WI38 (cell line): ENCODE measurements at regions not wholly inside any gene's neighbourhood (a gene's known extent, or its start where the extent isn't known, plus 50 kb on each side); places are given as distances from the start of the nearest gene placed in this dataset.

Experiments
- H3K4me3 ChIP-seq: 2 replicates; pipeline ENCODE4 v1.5.1; 2011; ENCODE audit warnings: low read depth, mild to moderate bottlenecking, control low read depth, low read length
- TF ChIP-seq, protein P1 (sequence below): IDR thresholded peaks from 2 replicates; pipeline ENCODE4 v1.5.1; 2012; ENCODE audit warnings: low read depth, mild to moderate bottlenecking, control low read depth, low read length

DNA sequence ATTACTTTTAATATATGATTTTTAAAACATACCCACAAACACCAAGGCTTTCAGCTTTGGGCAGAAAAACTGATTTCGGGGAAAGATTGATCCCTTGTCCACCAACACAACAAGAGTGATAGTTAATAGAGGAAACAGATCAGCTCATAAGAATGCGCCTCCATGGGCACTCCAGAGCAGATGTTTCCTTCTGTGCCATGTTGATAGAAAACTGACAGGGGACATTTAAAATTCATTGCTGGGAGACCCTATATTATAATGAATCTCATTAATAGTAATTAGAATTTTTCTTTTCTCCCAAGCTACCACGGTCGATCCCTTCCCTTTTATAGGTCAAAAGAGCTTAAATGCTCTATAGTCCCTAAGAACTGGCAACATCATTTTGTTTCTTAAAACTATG lies 431.2 kb downstream of the IRS2 start:
- H3K4me3 ChIP-seq: no peak overlapping the region
- TF ChIP-seq, protein P1, sequence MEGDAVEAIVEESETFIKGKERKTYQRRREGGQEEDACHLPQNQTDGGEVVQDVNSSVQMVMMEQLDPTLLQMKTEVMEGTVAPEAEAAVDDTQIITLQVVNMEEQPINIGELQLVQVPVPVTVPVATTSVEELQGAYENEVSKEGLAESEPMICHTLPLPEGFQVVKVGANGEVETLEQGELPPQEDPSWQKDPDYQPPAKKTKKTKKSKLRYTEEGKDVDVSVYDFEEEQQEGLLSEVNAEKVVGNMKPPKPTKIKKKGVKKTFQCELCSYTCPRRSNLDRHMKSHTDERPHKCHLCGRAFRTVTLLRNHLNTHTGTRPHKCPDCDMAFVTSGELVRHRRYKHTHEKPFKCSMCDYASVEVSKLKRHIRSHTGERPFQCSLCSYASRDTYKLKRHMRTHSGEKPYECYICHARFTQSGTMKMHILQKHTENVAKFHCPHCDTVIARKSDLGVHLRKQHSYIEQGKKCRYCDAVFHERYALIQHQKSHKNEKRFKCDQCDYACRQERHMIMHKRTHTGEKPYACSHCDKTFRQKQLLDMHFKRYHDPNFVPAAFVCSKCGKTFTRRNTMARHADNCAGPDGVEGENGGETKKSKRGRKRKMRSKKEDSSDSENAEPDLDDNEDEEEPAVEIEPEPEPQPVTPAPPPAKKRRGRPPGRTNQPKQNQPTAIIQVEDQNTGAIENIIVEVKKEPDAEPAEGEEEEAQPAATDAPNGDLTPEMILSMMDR: no peak

DNA sequence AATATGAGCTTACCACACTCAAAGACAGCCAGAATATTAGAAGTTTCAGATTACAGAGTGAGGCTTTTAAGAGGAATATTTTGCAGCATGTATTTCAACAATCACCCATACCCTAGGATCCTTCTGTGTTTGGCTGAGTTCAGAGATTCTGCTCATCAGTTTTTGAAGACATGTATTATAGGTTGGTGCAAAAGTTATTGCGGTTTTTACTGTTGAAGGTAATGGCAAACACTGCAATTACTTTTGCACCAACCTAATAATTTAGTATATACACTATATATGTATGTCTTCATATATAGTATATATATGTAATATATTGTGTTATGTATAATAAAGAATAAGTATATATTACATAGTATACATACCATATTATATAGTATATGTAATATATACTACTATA lies 435.1 kb downstream of the IRS2 start:
- no peak overlapping the region for H3K4me3 ChIP-seq
- TF ChIP-seq, protein P1: no peak

DNA sequence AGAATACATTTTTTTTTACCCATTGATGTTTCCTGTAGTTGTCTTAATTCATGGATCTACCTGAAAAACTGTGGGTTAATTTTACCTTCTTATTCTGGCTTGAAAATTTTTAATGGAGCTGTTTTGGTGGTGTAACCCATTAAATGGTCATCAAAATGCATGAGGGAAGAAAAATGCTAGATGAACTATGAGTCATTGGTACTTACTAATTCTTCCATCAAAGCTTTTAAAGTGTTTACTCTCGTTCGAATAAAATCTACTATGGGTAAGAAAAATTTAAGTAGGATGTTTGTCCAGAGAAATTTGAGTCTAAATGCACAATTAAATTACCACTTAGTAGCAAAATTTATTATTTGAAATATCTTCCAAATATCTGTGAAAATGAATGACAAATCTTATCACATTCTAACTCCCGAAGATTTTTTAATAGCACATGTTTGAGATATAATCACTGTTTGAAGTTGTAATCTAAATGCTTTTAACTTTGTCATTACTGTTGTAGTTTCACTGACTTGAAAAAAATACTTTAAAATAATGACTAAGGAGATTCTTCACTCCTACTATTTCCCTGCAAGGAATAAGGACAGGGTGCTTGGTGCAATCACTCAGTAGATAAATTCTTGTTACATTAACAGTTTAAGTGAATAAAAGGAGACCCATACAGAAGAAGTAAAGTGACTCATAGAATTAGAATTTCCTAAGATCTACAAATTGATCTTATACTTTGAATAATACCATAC lies 437.7 kb downstream of the IRS2 start:
- no peak overlapping the region for H3K4me3 ChIP-seq
- TF ChIP-seq, protein P1: no peak

DNA sequence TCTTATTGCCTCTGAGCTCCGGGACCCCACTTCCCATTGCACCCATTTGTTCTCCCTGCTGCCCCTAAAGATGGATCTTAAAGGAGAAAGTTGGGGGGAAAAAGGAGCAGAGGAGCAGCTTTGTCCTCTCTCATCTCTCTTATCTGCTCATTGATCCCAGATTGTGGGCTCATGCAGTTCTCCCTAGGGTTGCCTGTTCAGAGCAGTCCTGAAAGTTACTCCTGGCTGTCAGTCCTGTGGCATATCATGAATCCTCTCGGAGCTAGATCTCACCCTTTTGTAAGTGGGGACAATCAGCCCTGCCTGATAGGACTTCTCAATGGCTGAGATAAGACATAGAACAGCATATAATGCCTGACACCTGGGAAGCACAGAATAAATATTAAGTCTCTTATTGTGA lies 440.3 kb downstream of the IRS2 start:
- TF ChIP-seq, protein P1: no peak
- no peak overlapping the region for H3K4me3 ChIP-seq

DNA sequence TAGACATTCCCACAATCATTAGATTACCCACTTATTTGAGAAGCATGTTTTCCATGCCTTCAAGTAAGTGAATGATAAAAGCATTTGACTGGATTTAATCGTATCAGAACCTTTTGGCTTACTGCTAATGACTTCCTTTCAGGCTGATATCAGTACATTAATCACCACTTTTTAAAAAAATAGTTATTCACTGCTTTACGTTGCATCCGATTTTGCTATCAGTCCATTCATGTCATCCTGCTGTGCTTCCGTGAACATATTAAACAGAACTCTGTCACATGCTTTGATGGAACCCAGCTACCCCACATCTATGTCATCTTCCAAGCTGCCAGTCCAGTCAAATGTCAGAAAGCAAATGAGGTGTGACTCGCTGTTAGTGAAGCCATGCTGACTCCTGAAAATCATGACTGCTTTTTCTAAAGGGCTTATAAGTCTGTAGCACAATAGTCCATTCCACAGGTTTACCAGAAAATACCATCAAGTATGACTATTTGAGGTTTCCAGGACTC lies 440.9 kb downstream of the IRS2 start:
- TF ChIP-seq, protein P1: no peak
- no peak overlapping the region for H3K4me3 ChIP-seq

DNA sequence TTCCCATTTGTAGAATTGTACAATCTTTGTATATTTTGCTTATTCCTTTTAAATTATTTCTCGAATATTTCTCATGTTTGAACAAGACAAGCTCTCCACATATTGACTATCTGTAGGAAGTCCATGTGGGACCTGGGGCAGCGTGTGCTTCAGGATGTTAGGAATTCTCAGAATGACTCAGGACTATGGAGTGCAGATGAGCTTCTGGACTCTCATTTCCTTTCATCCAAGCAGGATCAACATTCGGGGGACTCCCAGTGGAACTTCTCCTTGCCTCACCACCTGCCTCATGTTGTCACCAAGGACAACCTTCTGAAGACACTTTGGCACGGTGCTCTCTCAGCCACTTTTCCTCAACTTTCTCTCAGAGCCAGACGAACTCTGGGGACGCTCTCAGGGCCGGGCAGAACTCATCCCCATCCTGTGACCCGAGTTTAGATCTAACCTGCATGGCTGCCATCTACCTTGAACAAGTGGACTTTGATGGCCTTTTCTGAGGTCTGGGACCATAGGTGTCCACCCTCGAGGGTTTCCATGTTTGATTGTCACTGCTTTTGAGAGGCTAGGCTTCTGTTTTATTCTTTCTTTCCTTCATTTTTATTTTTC lies 441.7 kb downstream of the IRS2 start:
- H3K4me3 ChIP-seq: no peak overlapping the region
- TF ChIP-seq, protein P1: no peak

DNA sequence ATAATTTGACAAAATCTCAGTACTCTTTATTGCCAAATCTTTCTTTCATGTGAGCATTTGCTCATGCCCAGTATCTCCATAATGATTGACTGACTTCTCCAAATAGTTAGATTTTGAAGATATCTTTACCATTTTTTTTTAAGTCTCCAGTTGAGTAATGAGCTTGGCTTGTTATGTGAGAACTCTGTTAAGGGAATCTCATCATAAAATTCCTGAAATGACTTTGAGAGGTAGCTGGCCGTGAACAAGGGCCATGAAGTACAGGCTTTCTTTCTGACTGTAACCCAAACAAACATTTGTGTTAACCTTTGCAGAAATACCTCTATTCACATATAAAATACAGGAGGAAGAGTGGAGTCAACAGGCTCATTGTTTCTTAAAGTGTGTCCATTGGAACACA lies 449.7 kb downstream of the IRS2 start:
- TF ChIP-seq, protein P1: no peak
- no peak overlapping the region for H3K4me3 ChIP-seq
